K562 (cell line): ENCODE measurements at regions not wholly inside any gene's neighbourhood (a gene's known extent, or its start where the extent isn't known, plus 50 kb on each side); places are given as distances from the start of the nearest gene placed in this dataset.

Source experiments
- ATAC-seq: fragments of 200-7000 bp; cut with Tn5 transposase; 3 replicates; pipeline ENCODE4 v1.9.1; 2020; ENCODE audit warnings: moderate library complexity
- BruUV-seq: library from RNA; stranded (reverse); fragments of 400-500 nt; replicated peaks from 2 replicates; lab custom pipeline; 2021; lab: Mats Ljungman, UMichigan
- CTCF ChIA-PET: fragments of 300-600 bp; formaldehyde crosslinking; extraction: SDS; loops from one replicate; lab custom pipeline; 2021; ENCODE audit warnings: low intra/inter-chr PET ratio; lab: Yijun Ruan, JAX
- POLR2A ChIA-PET: fragments of 300-600, 350-650 bp; sonication (Branson Sonifier 250); formaldehyde crosslinking; extraction: SDS; loops from one replicate; lab custom pipeline; 2021; ENCODE audit warnings: antibody characterized with exemption, inconsistent platforms; lab: Yijun Ruan, JAX
- DNase-seq, 4 experiments: peaks; one replicate each; pipeline versions ENCODE4 v3.0.0 to v3.0.0-alpha.2; 2011 to 2018; ENCODE audit warnings: low spot score in 3 of 4, mixed read lengths in 3 of 4; ENCODE audit errors: extremely low read depth in 1 of 4
- FAIRE-seq: peaks from 2 replicates; lab custom pipeline; 2011; peaks lifted over from hg19 to GRCh38; lab: Jason Lieb, UNC
- H2AFZ ChIP-seq: 2 replicates; pipeline ENCODE4 v1.6.0; 2011; ENCODE audit warnings: low read depth, low read length, control low read depth, inconsistent platforms
- H3K27ac ChIP-seq: fragments of 200-600 bp; 3 replicates; pipeline ENCODE4 v1.8.0; 2011; ENCODE audit warnings: low read depth, mild to moderate bottlenecking, control low read depth, inconsistent platforms, low read length, moderate library complexity, mixed read lengths; ENCODE audit errors: extremely low read depth
- H3K27me3 ChIP-seq, 2 experiments: fragments of 300-600 bp in 1 of 2; 2 replicates in 1 of 2; 3 replicates in 1 of 2; pipeline versions ENCODE4 v1.6.0 to v1.8.0; 2011; ENCODE audit warnings: inconsistent platforms in 2 of 2, low read length in 2 of 2, mild to moderate bottlenecking in 1 of 2, mixed read lengths in 1 of 2, moderate library complexity in 1 of 2; ENCODE audit not compliant: control insufficient read depth in 2 of 2, insufficient read depth in 2 of 2
- H3K36me3 ChIP-seq: fragments of 300-600 bp; 3 replicates; pipeline ENCODE4 v1.8.0; 2011; ENCODE audit warnings: mild to moderate bottlenecking, low read length, inconsistent platforms; ENCODE audit not compliant: control insufficient read depth, insufficient read depth
- H3K4me1 ChIP-seq, 2 experiments: fragments of 200-600 bp in 1 of 2; replicated peaks in 1 of 2; 2 replicates in 1 of 2; 3 replicates in 1 of 2; pipeline versions ENCODE4 v1.5.1 to v1.8.0; 2011; ENCODE audit warnings: inconsistent platforms in 2 of 2, low read length in 2 of 2, mild to moderate bottlenecking in 1 of 2, mixed read lengths in 1 of 2, moderate library complexity in 1 of 2; ENCODE audit not compliant: control insufficient read depth in 2 of 2, insufficient read depth in 2 of 2
- H3K4me2 ChIP-seq: 2 replicates; pipeline ENCODE4 v1.6.1; 2011; ENCODE audit warnings: low read length, control low read depth, inconsistent platforms, mixed read lengths; ENCODE audit not compliant: insufficient read depth
- H3K4me3 ChIP-seq: fragments of 200-600 bp; sonication (generic), shearing (Covaris generic); 2 replicates; pipeline ENCODE4 v1.5.1; 2016; ENCODE audit warnings: control low read depth, inconsistent platforms
- H3K79me2 ChIP-seq: fragments of 200-600 bp; 3 replicates; pipeline ENCODE4 v1.8.0; 2011; ENCODE audit warnings: low read length, inconsistent platforms; ENCODE audit not compliant: control insufficient read depth, insufficient read depth
- H3K9ac ChIP-seq, 2 experiments: 2 replicates each; pipeline versions ENCODE4 v1.6.0 to v1.6.1; 2011; ENCODE audit warnings: low read depth in 2 of 2, low read length in 2 of 2, control low read depth in 1 of 2, inconsistent platforms in 1 of 2, mild to moderate bottlenecking in 1 of 2, mixed read lengths in 1 of 2; ENCODE audit not compliant: insufficient read depth in 1 of 2
- H3K9me1 ChIP-seq: one replicate; pipeline ENCODE4 v1.6.0; 2011; ENCODE audit warnings: inconsistent platforms, mild to moderate bottlenecking, low read length, moderate library complexity; ENCODE audit not compliant: control insufficient read depth, insufficient read depth
- H3K9me3 ChIP-seq: replicated peaks from 2 replicates; pipeline ENCODE4 v1.5.1; 2011; ENCODE audit warnings: low read depth, low read length, inconsistent platforms; ENCODE audit not compliant: control insufficient read depth, insufficient read depth
- H4K20me1 ChIP-seq: replicated peaks from 2 replicates; pipeline ENCODE4 v1.6.1; 2011; ENCODE audit warnings: low read length, inconsistent platforms, mixed read lengths; ENCODE audit not compliant: control insufficient read depth, insufficient read depth
- FOXA1 ChIP-seq: fragments of 450-650 bp; IDR thresholded peaks from 2 replicates; pipeline ENCODE4 v1.6.1; 2016; ENCODE audit warnings: mild to moderate bottlenecking, borderline replicate concordance
- FOXK2 ChIP-seq, 2 experiments: fragments of 450-650 bp; IDR thresholded peaks in 1 of 2; conservative IDR thresholded peaks in 1 of 2; 2 replicates each; pipeline ENCODE4 v1.6.1; 2016; ENCODE audit warnings: low read depth in 2 of 2, mild to moderate bottlenecking in 1 of 2
- GTF2A2 ChIP-seq: IDR thresholded peaks from 2 replicates; pipeline ENCODE4 v1.6.1; 2016; ENCODE audit warnings: mild to moderate bottlenecking, missing genetic modification characterization, missing compliant biosample characterization
- SOX6 ChIP-seq: fragments of 450-650 bp; IDR thresholded peaks from 2 replicates; pipeline ENCODE4 v1.6.1; 2014; ENCODE audit warnings: mild to moderate bottlenecking
- U2AF2 ChIP-seq: fragments of 200-400 bp; formaldehyde crosslinking; optimal IDR thresholded peaks from 2 replicates; pipeline ENCODE3; 2017; ENCODE audit warnings: low read depth, mild to moderate bottlenecking, low read length
- WHSC1 ChIP-seq: IDR thresholded peaks from one replicate; pipeline ENCODE4 v1.6.1; 2012; ENCODE audit warnings: low read length, control low read depth, inconsistent platforms
- XRCC3 ChIP-seq: fragments of 450-650 bp; IDR thresholded peaks from 2 replicates; pipeline ENCODE4 v1.6.1; 2017; ENCODE audit warnings: mild to moderate bottlenecking, moderate library complexity
- ZNF175 ChIP-seq: fragments of 200-800 bp; sonication (Bioruptor generic); IDR thresholded peaks from 2 replicates; pipeline ENCODE4 v1.6.1; 2016; ENCODE audit warnings: low read depth, mild to moderate bottlenecking, missing genetic modification characterization, missing compliant biosample characterization
- ZNF197 ChIP-seq: fragments of 200-800 bp; sonication (Bioruptor generic); IDR thresholded peaks from 2 replicates; pipeline ENCODE4 v1.6.1; 2016; ENCODE audit warnings: low read depth, missing genetic modification characterization, missing compliant biosample characterization
- ZNF3 ChIP-seq: fragments of 250-450 bp; sonication (Bioruptor Pico); IDR thresholded peaks from 2 replicates; pipeline ENCODE4 v1.5.0; 2021; ENCODE audit warnings: mild to moderate bottlenecking, moderate library complexity
- ZNF444 ChIP-seq: fragments of 250-450 bp; sonication (Bioruptor Pico); IDR thresholded peaks from 2 replicates; pipeline ENCODE4 v1.4.0; 2020; ENCODE audit warnings: mild to moderate bottlenecking, moderate library complexity
- WGBS: fragments of 100-300 bp; shearing (Covaris generic); methylation state at CpG from one replicate; pipeline ENCODE4 v1.1.6; 2016; ENCODE audit warnings: low coverage, mixed read lengths; ENCODE audit not compliant: insufficient coverage; ENCODE audit errors: missing lambda C conversion rate; 5-methylcytosine and 5-hydroxymethylcytosine counted together
- in situ Hi-C: fragments of 300-500 bp; cut with MboI; formaldehyde crosslinking; loops from 4 replicates; pipeline ENCODE4 v1.15.0; 2018; ENCODE audit warnings: inconsistent platforms, mixed read lengths
- intact Hi-C: fragments of 100-400 bp; cut with micrococcal nuclease; formaldehyde crosslinking; loops from 2 replicates; pipeline ENCODE4 v1.14.2; 2022
- TF ChIP-seq, protein P1 (sequence below): fragments of 450-650 bp; IDR thresholded peaks from 2 replicates; pipeline ENCODE4 v1.6.1; 2016
- TF ChIP-seq, protein P2 (sequence below): sonication (generic); formaldehyde crosslinking; IDR thresholded peaks from 2 replicates; pipeline ENCODE4 v1.8.0; 2023; ENCODE audit warnings: missing genetic modification reagents, mild to moderate bottlenecking, borderline replicate concordance

DNA sequence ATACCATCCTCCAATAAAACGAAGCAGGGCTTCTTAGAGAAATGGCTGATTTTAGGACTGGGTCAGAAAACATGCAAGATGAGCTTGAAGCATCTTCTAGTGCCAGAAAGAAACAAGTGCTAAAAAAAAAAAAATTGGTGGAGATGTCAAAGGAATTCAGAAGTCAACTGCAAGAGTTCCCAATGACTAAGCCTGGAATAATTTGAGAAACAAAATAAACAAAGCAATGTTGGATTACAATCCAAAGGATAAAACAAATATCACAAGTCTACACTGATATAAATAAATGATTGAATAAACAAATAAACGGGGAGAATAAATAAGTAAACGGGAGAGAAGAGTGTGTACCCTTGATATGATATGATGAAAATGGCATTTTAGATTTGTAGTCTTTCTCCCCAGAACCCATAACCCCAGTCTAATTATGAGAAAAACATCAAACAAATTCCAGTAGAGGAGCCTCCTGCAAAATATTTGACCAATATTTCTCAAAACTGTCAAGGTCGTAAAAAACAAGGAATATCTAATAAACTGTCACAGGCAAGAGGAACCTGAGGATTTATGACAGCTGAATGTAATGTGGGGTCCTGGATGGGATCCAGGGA lies 63.5 kb upstream of the CCL21 start:
- TF ChIP-seq WHSC1 (no peak), ZNF444 (CRISPR knock-in tag) (no peak), XRCC3 (no peak), GTF2A2 (tag) (no peak), ZNF3 (CRISPR knock-in tag) (no peak), ZNF197 (no peak), U2AF2 (no peak), FOXA1 (no peak), SOX6 (no peak), ZNF175 (CRISPR knock-in tag) (no peak), FOXK2 (conservative IDR thresholded peaks at IDR 0.05 in 1 of 2, IDR thresholded peaks at IDR 0.05 in 1 of 2; ENCODE audit: low read depth in 2 of 2) (no peak)
- TF ChIP-seq, protein P1, sequence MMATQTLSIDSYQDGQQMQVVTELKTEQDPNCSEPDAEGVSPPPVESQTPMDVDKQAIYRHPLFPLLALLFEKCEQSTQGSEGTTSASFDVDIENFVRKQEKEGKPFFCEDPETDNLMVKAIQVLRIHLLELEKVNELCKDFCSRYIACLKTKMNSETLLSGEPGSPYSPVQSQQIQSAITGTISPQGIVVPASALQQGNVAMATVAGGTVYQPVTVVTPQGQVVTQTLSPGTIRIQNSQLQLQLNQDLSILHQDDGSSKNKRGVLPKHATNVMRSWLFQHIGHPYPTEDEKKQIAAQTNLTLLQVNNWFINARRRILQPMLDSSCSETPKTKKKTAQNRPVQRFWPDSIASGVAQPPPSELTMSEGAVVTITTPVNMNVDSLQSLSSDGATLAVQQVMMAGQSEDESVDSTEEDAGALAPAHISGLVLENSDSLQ, result no peak
- TF ChIP-seq, protein P2, sequence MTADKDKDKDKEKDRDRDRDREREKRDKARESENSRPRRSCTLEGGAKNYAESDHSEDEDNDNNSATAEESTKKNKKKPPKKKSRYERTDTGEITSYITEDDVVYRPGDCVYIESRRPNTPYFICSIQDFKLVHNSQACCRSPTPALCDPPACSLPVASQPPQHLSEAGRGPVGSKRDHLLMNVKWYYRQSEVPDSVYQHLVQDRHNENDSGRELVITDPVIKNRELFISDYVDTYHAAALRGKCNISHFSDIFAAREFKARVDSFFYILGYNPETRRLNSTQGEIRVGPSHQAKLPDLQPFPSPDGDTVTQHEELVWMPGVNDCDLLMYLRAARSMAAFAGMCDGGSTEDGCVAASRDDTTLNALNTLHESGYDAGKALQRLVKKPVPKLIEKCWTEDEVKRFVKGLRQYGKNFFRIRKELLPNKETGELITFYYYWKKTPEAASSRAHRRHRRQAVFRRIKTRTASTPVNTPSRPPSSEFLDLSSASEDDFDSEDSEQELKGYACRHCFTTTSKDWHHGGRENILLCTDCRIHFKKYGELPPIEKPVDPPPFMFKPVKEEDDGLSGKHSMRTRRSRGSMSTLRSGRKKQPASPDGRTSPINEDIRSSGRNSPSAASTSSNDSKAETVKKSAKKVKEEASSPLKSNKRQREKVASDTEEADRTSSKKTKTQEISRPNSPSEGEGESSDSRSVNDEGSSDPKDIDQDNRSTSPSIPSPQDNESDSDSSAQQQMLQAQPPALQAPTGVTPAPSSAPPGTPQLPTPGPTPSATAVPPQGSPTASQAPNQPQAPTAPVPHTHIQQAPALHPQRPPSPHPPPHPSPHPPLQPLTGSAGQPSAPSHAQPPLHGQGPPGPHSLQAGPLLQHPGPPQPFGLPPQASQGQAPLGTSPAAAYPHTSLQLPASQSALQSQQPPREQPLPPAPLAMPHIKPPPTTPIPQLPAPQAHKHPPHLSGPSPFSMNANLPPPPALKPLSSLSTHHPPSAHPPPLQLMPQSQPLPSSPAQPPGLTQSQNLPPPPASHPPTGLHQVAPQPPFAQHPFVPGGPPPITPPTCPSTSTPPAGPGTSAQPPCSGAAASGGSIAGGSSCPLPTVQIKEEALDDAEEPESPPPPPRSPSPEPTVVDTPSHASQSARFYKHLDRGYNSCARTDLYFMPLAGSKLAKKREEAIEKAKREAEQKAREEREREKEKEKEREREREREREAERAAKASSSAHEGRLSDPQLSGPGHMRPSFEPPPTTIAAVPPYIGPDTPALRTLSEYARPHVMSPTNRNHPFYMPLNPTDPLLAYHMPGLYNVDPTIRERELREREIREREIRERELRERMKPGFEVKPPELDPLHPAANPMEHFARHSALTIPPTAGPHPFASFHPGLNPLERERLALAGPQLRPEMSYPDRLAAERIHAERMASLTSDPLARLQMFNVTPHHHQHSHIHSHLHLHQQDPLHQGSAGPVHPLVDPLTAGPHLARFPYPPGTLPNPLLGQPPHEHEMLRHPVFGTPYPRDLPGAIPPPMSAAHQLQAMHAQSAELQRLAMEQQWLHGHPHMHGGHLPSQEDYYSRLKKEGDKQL (CRISPR knock-in tag), result no peak
- DNase-seq (no peak), ATAC-seq (no peak), FAIRE-seq (no peak)
- 2% methylated on average over 4 of the region's 4 CpGs for WGBS
- H3K4me3 ChIP-seq, result no peak overlapping the region
- H3K27me3 ChIP-seq, result no peaks in the 10 kb centered on the region
- no peaks in the 10 kb centered on the region for H3K79me2 ChIP-seq
- no peaks in the 10 kb centered on the region for H3K9me1 ChIP-seq
- no peaks in the 10 kb centered on the region for H4K20me1 ChIP-seq
- H3K4me1 ChIP-seq, result no peaks in the 10 kb centered on the region
- no peak overlapping the region for H3K9ac ChIP-seq
- no peaks in the 10 kb centered on the region for H3K9me3 ChIP-seq
- H3K4me2 ChIP-seq, result no peak overlapping the region
- no peaks in the 10 kb centered on the region for H3K36me3 ChIP-seq
- intact Hi-C loops (no loop called here), in situ Hi-C loops (no loop called here)
- H2AFZ ChIP-seq, result no peak overlapping the region
- no TSS peak for BruUV-seq
- ChIA-PET CTCF (no interaction called here), POLR2A (no interaction called here)
- H3K27ac ChIP-seq, result no peak overlapping the region
